HFFc6 (cell line): ENCODE measurements at regions not wholly inside any gene's neighbourhood (a gene's known extent, or its start where the extent isn't known, plus 50 kb on each side); places are given as distances from the start of the nearest gene placed in this dataset.

Source experiments
- DNase-seq: peaks from one replicate; pipeline ENCODE4 v3.0.0-alpha.2; 2018
- H3K27ac Mint-ChIP-seq: 2 replicates; pipeline ENCODE4 v1.8.0; 2020; ENCODE audit warnings: mild to moderate bottlenecking, mixed read lengths
- H3K27me3 Mint-ChIP-seq: 2 replicates; pipeline ENCODE4 v1.8.0; 2021; ENCODE audit warnings: mild to moderate bottlenecking, moderate library complexity, mixed read lengths; ENCODE audit not compliant: insufficient read depth
- H3K36me3 Mint-ChIP-seq: 2 replicates; pipeline ENCODE4 v1.8.0; 2021; ENCODE audit warnings: low read depth, mixed read lengths
- H3K4me1 Mint-ChIP-seq: 2 replicates; pipeline ENCODE4 v1.8.0; 2020; ENCODE audit warnings: low read depth, mixed read lengths
- H3K4me3 Mint-ChIP-seq: 2 replicates; pipeline ENCODE4 v1.8.0; 2020; ENCODE audit warnings: mild to moderate bottlenecking, moderate library complexity, mixed read lengths
- H3K9me3 Mint-ChIP-seq: 2 replicates; pipeline ENCODE4 v1.8.0; 2020; ENCODE audit warnings: mild to moderate bottlenecking, mixed read lengths
- TF ChIP-seq, protein P1 (sequence below): fragments of 200-600 bp; sonication (generic); IDR thresholded peaks from 2 replicates; pipeline ENCODE4 v1.5.0; 2021; ENCODE audit warnings: antibody characterized with exemption, mild to moderate bottlenecking

- peaks cover 26% of the 10 kb centered on the region for H3K4me1 Mint-ChIP-seq
These were observed 427.7 kb downstream of the RPS24 start for GRCh38 chr10:78461333-78461732.

DNA sequence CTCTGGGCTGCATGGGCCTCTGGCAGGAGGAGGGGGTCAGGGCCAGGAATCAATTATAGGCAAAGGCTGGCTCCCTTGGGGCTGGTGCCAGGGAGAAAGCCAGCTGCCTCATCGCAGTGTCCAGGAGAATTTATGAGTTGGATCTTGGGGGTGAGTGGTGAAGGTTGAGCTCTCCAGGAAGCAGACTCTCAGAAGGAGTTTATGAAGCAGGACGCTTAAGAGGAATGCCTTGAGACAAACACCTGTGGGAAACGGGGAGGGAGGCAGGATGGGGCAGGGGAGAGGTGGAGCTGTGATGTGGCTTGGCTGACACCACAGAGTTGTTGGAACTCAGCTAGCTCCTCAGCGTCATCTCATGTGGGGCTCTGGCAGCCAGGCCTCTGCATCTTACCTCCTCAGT, 428.5 kb downstream of the RPS24 start:
- peaks cover 40% of the 10 kb centered on the region for H3K27me3 Mint-ChIP-seq
- no peaks in the 10 kb centered on the region for H3K36me3 Mint-ChIP-seq
- H3K27ac Mint-ChIP-seq = no peak overlapping the region
- no peak overlapping the region for H3K4me3 Mint-ChIP-seq
- no peak for DNase-seq
- H3K4me1 Mint-ChIP-seq = peaks cover 24% of the 10 kb centered on the region
- no peaks in the 10 kb centered on the region for H3K9me3 Mint-ChIP-seq
- TF ChIP-seq, protein P1, sequence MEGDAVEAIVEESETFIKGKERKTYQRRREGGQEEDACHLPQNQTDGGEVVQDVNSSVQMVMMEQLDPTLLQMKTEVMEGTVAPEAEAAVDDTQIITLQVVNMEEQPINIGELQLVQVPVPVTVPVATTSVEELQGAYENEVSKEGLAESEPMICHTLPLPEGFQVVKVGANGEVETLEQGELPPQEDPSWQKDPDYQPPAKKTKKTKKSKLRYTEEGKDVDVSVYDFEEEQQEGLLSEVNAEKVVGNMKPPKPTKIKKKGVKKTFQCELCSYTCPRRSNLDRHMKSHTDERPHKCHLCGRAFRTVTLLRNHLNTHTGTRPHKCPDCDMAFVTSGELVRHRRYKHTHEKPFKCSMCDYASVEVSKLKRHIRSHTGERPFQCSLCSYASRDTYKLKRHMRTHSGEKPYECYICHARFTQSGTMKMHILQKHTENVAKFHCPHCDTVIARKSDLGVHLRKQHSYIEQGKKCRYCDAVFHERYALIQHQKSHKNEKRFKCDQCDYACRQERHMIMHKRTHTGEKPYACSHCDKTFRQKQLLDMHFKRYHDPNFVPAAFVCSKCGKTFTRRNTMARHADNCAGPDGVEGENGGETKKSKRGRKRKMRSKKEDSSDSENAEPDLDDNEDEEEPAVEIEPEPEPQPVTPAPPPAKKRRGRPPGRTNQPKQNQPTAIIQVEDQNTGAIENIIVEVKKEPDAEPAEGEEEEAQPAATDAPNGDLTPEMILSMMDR = no peak

More at GRCh38 chr10:78461333-78461732, 427.7 kb downstream of the RPS24 start:
- H3K4me3 Mint-ChIP-seq = no peak overlapping the region
- no peak for DNase-seq
- H3K9me3 Mint-ChIP-seq = no peaks in the 10 kb centered on the region
- H3K27me3 Mint-ChIP-seq = peaks cover 40% of the 10 kb centered on the region
- no peaks in the 10 kb centered on the region for H3K36me3 Mint-ChIP-seq
- no peak overlapping the region for H3K27ac Mint-ChIP-seq
- TF ChIP-seq, protein P1 = no peak

GRCh38 chr10:78462726-78463228, 429.1 kb downstream of the RPS24 start:
- no peaks in the 10 kb centered on the region for H3K9me3 Mint-ChIP-seq
- H3K27me3 Mint-ChIP-seq = peaks cover 40% of the 10 kb centered on the region
- H3K27ac Mint-ChIP-seq = no peak overlapping the region
- DNase-seq = no peak
- H3K36me3 Mint-ChIP-seq = no peaks in the 10 kb centered on the region
- H3K4me3 Mint-ChIP-seq = no peak overlapping the region
- TF ChIP-seq, protein P1 = no peak
- peaks cover 18% of the 10 kb centered on the region for H3K4me1 Mint-ChIP-seq

DNA sequence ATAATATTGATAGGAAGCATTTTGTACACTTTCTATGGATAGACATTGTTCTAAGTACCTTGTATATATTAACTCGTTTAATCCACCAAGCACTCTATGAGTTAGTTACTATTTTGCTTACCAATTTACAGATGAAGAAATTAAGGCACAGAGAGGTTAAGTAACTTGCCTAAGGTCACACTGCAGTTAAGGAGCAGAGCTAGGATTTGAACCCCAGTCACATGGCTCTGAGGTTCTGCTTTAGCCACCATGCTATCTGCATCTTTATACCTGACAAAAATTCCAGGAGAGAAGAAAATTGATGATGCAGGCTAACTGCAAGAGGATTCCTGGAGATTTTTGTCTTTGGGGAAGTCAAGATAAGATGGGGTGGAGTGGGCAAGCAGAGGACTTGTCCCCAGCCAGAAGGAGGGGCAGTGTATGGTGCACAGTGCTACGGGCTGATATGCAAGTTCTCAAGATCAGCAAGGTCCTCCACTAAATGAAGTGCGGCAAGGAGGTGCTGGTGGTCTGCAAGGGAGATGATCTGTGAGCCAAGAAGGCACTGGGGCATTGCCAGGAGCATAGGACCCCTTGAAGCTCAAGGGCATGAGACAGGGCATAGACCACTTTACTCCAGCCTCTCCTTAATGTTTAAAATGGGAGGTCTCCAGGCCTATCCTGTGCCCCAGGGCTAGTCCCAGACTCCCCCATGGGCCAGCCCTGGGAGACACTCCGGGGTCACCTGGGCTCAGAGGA, 430.6 kb downstream of the RPS24 start:
- H3K27ac Mint-ChIP-seq = no peak overlapping the region

GRCh38 chr10:78464856-78465267, 431.2 kb downstream of the RPS24 start:
- no peaks in the 10 kb centered on the region for H3K36me3 Mint-ChIP-seq
- DNase-seq = no peak
- no peak overlapping the region for H3K27ac Mint-ChIP-seq
- no peak overlapping the region for H3K4me3 Mint-ChIP-seq
- no peaks in the 10 kb centered on the region for H3K9me3 Mint-ChIP-seq
- peaks cover under 1% of the 10 kb centered on the region; the same call in 1 of the 2 replicates for H3K4me1 Mint-ChIP-seq
- TF ChIP-seq, protein P1 = no peak
- peaks cover 40% of the 10 kb centered on the region for H3K27me3 Mint-ChIP-seq

More for the DNA sequence above, 430.6 kb downstream of the RPS24 start:
- no peak overlapping the region for H3K4me3 Mint-ChIP-seq
- H3K27me3 Mint-ChIP-seq = peaks cover 40% of the 10 kb centered on the region
- peaks cover 6% of the 10 kb centered on the region for H3K4me1 Mint-ChIP-seq
- H3K36me3 Mint-ChIP-seq = no peaks in the 10 kb centered on the region
- H3K9me3 Mint-ChIP-seq = no peaks in the 10 kb centered on the region
- TF ChIP-seq, protein P1 = no peak
- no peak for DNase-seq
